ENCODE measurements at regions not wholly inside any gene's neighbourhood (a gene's known extent, or its start where the extent isn't known, plus 50 kb on each side); places are given as distances from the start of the nearest gene placed in this dataset.

GRCh38 chr2:238985041-238985729 lies 137.3 kb downstream of the TWIST2 start:
- no peak for DNase-seq

GRCh38 chr2:238985931-238986446 lies 138.1 kb downstream of the TWIST2 start:
- no peak for DNase-seq

- DNase-seq, result no peak
Measured at GRCh38 chr2:238986491-238987351, 138.8 kb downstream of the TWIST2 start.

GRCh38 chr2:238987352-238987981 lies 139.6 kb downstream of the TWIST2 start:
- DNase-seq, result no peak

- no peak for DNase-seq
Measured at GRCh38 chr2:238988105-238988504, 140.2 kb downstream of the TWIST2 start.

- no peak for DNase-seq
Measured at GRCh38 chr2:238988752-238989151, 140.9 kb downstream of the TWIST2 start.

GRCh38 chr2:238989484-238989883 lies 141.6 kb downstream of the TWIST2 start:
- DNase-seq, result no peak

GRCh38 chr2:238994432-238994831 lies 146.5 kb downstream of the TWIST2 start:
- no peak for DNase-seq

- DNase-seq, result no peak
Measured at GRCh38 chr2:238994876-238995275, 147.0 kb downstream of the TWIST2 start.

GRCh38 chr2:238995634-238996033 lies 147.7 kb downstream of the TWIST2 start:
- DNase-seq, result no peak

GRCh38 chr2:238996331-238997136 lies 148.6 kb downstream of the TWIST2 start:
- no peak for DNase-seq

GRCh38 chr2:238997137-238997390 lies 149.2 kb downstream of the TWIST2 start:
- DNase-seq, result no peak

- DNase-seq, result no peak
Measured at GRCh38 chr2:238997684-238998083, 149.8 kb downstream of the TWIST2 start.

All from activated CD4-positive, alpha-beta T cell treated with anti-CD3 and anti-CD28 coated beads, Interleukin-2, Interleukin-6, amounts not matched to agents 100 ng/mL and 50 ng/mL, durations not matched to agents 16 hours and 8 hours (primary cell).